Natural killer cell (primary cell): ENCODE measurements at regions not wholly inside any gene's neighbourhood (a gene's known extent, or its start where the extent isn't known, plus 50 kb on each side); places are given as distances from the start of the nearest gene placed in this dataset.

ENCODE experiments used
- ATAC-seq, 3 donors: fragments of 150-1000 bp in 2 of 3; fragments of 200-7000 bp in 1 of 3; cut with Tn5 transposase; 1 replicate in 1 of 3; 2 replicates in 2 of 3; pipeline ENCODE4 v1.10.0; 2021; ENCODE audit warnings: mild to moderate bottlenecking in 2 of 3, moderate library complexity in 2 of 3
- DNase-seq, 2 donors: peaks; one replicate each; pipeline versions ENCODE4 v3.0.0 to v3.0.0-alpha.2; 2013 to 2021; ENCODE audit warnings: mixed read lengths in 1 of 2
- H3K27ac ChIP-seq: one replicate; pipeline ENCODE4 v1.5.1; 2013; ENCODE audit warnings: mild to moderate bottlenecking, low read length
- H3K27me3 ChIP-seq: one replicate; pipeline ENCODE4 v1.6.1; 2013; ENCODE audit warnings: low read length; ENCODE audit not compliant: control insufficient read depth, insufficient read depth
- H3K36me3 ChIP-seq: one replicate; pipeline ENCODE4 v1.6.1; 2013; ENCODE audit warnings: low read length; ENCODE audit not compliant: control insufficient read depth, insufficient read depth
- H3K4me1 ChIP-seq: one replicate; pipeline ENCODE4 v1.6.1; 2013; ENCODE audit warnings: low read length; ENCODE audit not compliant: control insufficient read depth, insufficient read depth
- H3K4me3 ChIP-seq: one replicate; pipeline ENCODE4 v1.5.1; 2013; ENCODE audit warnings: low read length
- H3K9me3 ChIP-seq: one replicate; pipeline ENCODE4 v1.6.1; 2013; ENCODE audit warnings: low read length; ENCODE audit not compliant: control insufficient read depth, insufficient read depth
- H3K27ac Mint-ChIP-seq, 2 donors: one replicate each; pipeline ENCODE4 v1.8.0; 2022; ENCODE audit warnings: mild to moderate bottlenecking in 2 of 2, mixed read lengths in 2 of 2, moderate library complexity in 1 of 2
- H3K27me3 Mint-ChIP-seq, 2 donors: one replicate each; pipeline ENCODE4 v1.8.0; 2022; ENCODE audit warnings: low read depth in 2 of 2, mixed read lengths in 2 of 2
- H3K36me3 Mint-ChIP-seq: one replicate; pipeline ENCODE4 v1.8.0; 2022; ENCODE audit warnings: mixed read lengths
- H3K4me1 Mint-ChIP-seq, 2 donors: one replicate each; pipeline ENCODE4 v1.8.0; 2022; ENCODE audit warnings: mixed read lengths in 2 of 2
- H3K4me3 Mint-ChIP-seq: one replicate; pipeline ENCODE4 v1.8.0; 2022; ENCODE audit warnings: mild to moderate bottlenecking, moderate library complexity, mixed read lengths
- H3K9me3 Mint-ChIP-seq, 2 donors: one replicate each; pipeline ENCODE4 v1.8.0; 2022; ENCODE audit warnings: mixed read lengths in 2 of 2
- CTCF ChIP-seq: fragments of 200-600 bp; IDR thresholded peaks from one replicate; pipeline ENCODE4 v1.8.0; 2022; ENCODE audit warnings: antibody characterized with exemption
- WGBS: methylation state at CpG from one replicate; pipeline ENCODE4 v1.1.7; 2013; ENCODE audit warnings: missing lambda C conversion rate; ENCODE audit not compliant: insufficient coverage; 5-methylcytosine and 5-hydroxymethylcytosine counted together
- intact Hi-C: fragments of 100-400 bp; cut with micrococcal nuclease; formaldehyde crosslinking; loops from one replicate; pipeline ENCODE4 v1.14.2; 2022

DNA sequence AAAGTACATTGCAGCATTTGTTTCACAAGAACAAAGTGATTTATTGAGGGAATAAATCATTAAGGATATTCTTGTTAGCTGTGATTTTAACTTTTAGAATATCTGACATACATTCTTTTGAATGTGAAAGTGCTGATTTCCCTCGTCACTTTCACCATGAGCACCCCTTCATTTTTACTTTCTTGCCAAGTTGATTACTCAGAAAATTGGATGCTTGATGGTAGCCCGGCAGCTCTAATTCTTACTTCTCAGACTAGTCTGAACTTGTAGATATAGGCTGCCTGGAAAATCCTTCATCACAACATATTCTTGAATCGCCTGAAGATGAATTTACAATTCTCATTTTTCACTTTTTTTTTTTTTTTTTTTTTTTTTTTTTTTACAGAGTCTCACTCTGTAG is 147.1 kb upstream of the SMLR1 start:
- ATAC-seq = no peak
- Histone ChIP-seq H3K27me3 (no peaks in the 10 kb centered on the region), H3K36me3 (no peaks in the 10 kb centered on the region), H3K9me3 (peaks cover 5% of the 10 kb centered on the region), H3K4me1 (no peaks in the 10 kb centered on the region), H3K27ac (no peak overlapping the region), H3K4me3 (no peak overlapping the region)
- Mint-ChIP-seq H3K27me3 (peaks cover 4 to 21% of the 10 kb centered on the region in 2 donors), H3K36me3 (no peaks in the 10 kb centered on the region), H3K4me1 (no peaks in the 10 kb centered on the region), H3K9me3 (peaks cover 0 to 5% of the 10 kb centered on the region in 2 donors), H3K27ac (no peak overlapping the region), H3K4me3 (no peak overlapping the region)
- no peak for TF ChIP-seq CTCF
- DNase-seq = no peak
- intact Hi-C loops = no loop called here
- WGBS = 79% methylated on average over 3 of the region's 3 CpGs

GRCh38 chr6:130681028-130681427 is 146.2 kb upstream of the SMLR1 start:
- H3K36me3 Mint-ChIP-seq = no peaks in the 10 kb centered on the region
- H3K9me3 Mint-ChIP-seq = peaks cover 4 to 5% of the 10 kb centered on the region in 2 donors

DNA sequence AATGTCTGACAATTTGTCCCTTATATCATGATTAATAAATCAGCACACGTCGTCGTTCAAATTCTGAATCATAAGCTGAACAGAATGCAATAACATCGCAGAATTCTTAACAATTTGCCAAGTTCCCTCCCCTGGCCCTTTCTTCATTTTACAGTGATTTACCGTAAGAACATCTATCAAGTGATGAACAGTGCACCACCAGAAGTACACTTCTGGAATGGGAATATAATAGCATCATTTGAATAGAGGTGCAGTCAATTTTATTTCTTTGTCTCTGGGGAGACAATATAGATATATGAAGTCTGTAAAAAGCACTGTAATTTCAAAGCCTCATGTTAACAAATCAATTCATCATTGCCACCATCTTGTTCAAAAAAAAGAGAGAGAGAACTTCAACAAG is 145.1 kb upstream of the SMLR1 start:
- Mint-ChIP-seq H3K4me1 (no peaks in the 10 kb centered on the region), H3K27me3 (peaks cover 3 to 21% of the 10 kb centered on the region in 2 donors), H3K4me3 (no peak overlapping the region), H3K27ac (no peak overlapping the region), H3K36me3 (no peaks in the 10 kb centered on the region), H3K9me3 (peaks cover 2 to 4% of the 10 kb centered on the region in 2 donors)
- no peak overlapping the region for H3K4me3 ChIP-seq
- H3K9me3 ChIP-seq = peaks cover 5% of the 10 kb centered on the region
- H3K36me3 ChIP-seq = no peaks in the 10 kb centered on the region
- DNase-seq (no peak), ATAC-seq (no peak)
- intact Hi-C loops = no loop called here
- H3K27ac ChIP-seq = no peak overlapping the region
- 98% methylated on average over 4 of the region's 5 CpGs for WGBS
- no peaks in the 10 kb centered on the region for H3K4me1 ChIP-seq
- TF ChIP-seq CTCF = no peak
- no peaks in the 10 kb centered on the region for H3K27me3 ChIP-seq

More at GRCh38 chr6:130681028-130681427, 146.2 kb upstream of the SMLR1 start:
- Histone ChIP-seq H3K4me3 (no peak overlapping the region), H3K27ac (no peak overlapping the region), H3K36me3 (no peaks in the 10 kb centered on the region), H3K9me3 (peaks cover 5% of the 10 kb centered on the region), H3K27me3 (no peaks in the 10 kb centered on the region), H3K4me1 (no peaks in the 10 kb centered on the region)
- H3K27ac Mint-ChIP-seq = no peak overlapping the region
- ATAC-seq (no peak), DNase-seq (no peak)
- WGBS = no CpG with 5 or more reads among the region's 1 CpG
- H3K4me1 Mint-ChIP-seq = no peaks in the 10 kb centered on the region
- intact Hi-C loops = no loop called here
- peaks cover 7 to 27% of the 10 kb centered on the region in 2 donors for H3K27me3 Mint-ChIP-seq
- no peak for TF ChIP-seq CTCF
- H3K4me3 Mint-ChIP-seq = no peak overlapping the region

GRCh38 chr6:130683761-130684517 is 143.3 kb upstream of the SMLR1 start:
- no peak for TF ChIP-seq CTCF
- no peak overlapping the region for H3K27ac ChIP-seq
- H3K36me3 Mint-ChIP-seq = no peaks in the 10 kb centered on the region
- no peaks in the 10 kb centered on the region for H3K27me3 ChIP-seq
- ATAC-seq (no peak), DNase-seq (no peak)
- H3K4me1 Mint-ChIP-seq = no peaks in the 10 kb centered on the region
- H3K9me3 ChIP-seq = no peaks in the 10 kb centered on the region
- H3K27me3 Mint-ChIP-seq = peaks cover 5 to 21% of the 10 kb centered on the region in 2 donors
- H3K9me3 Mint-ChIP-seq = peaks cover 0 to 4% of the 10 kb centered on the region in 2 donors
- intact Hi-C loops = no loop called here
- 61% methylated on average over 7 of the region's 7 CpGs for WGBS
- H3K4me1 ChIP-seq = no peaks in the 10 kb centered on the region
- no peaks in the 10 kb centered on the region for H3K36me3 ChIP-seq
- no peak overlapping the region for H3K4me3 Mint-ChIP-seq
- no peak overlapping the region for H3K27ac Mint-ChIP-seq
- H3K4me3 ChIP-seq = no peak overlapping the region
